Neural progenitor cell (in vitro differentiated cells): ENCODE measurements at regions not wholly inside any gene's neighbourhood (a gene's known extent, or its start where the extent isn't known, plus 50 kb on each side); places are given as distances from the start of the nearest gene placed in this dataset.

Source experiments
- DNase-seq: peaks from one replicate; pipeline ENCODE4 v3.0.0-alpha.2; 2016; ENCODE audit warnings: low spot score
- H2AFZ ChIP-seq: fragments of 200-600 bp; sonication (generic); replicated peaks from 2 replicates; pipeline ENCODE4 v1.6.1; 2016; ENCODE audit warnings: antibody characterized with exemption
- H3F3A ChIP-seq: fragments of 200-600 bp; sonication (generic); 2 replicates; pipeline ENCODE4 v1.6.1; 2016; ENCODE audit warnings: antibody characterized with exemption, low read depth
- H3K27ac ChIP-seq: fragments of 200-600 bp; sonication (generic); 2 replicates; pipeline ENCODE4 v1.5.1; 2016; ENCODE audit warnings: mild to moderate bottlenecking
- H3K27me3 ChIP-seq: fragments of 200-600 bp; sonication (generic); 2 replicates; pipeline ENCODE4 v1.6.1; 2016; ENCODE audit warnings: mild to moderate bottlenecking, moderate library complexity
- H3K36me3 ChIP-seq: fragments of 200-600 bp; sonication (generic); 2 replicates; pipeline ENCODE4 v1.5.1; 2016
- H3K4me1 ChIP-seq: fragments of 200-600 bp; sonication (generic); 2 replicates; pipeline ENCODE4 v1.6.1; 2016; ENCODE audit warnings: mixed run types
- H3K4me2 ChIP-seq: fragments of 200-600 bp; sonication (generic); 2 replicates; pipeline ENCODE4 v1.6.1; 2016
- H3K4me3 ChIP-seq: fragments of 200-600 bp; sonication (generic); 2 replicates; pipeline ENCODE4 v1.5.1; 2016
- H3K79me2 ChIP-seq: fragments of 200-600 bp; sonication (generic); 2 replicates; pipeline ENCODE4 v1.6.1; 2016; ENCODE audit warnings: low read depth
- H3K9ac ChIP-seq: fragments of 200-600 bp; sonication (generic); 2 replicates; pipeline ENCODE4 v1.6.1; 2016
- H3K9me3 ChIP-seq: fragments of 200-600 bp; sonication (generic); 2 replicates; pipeline ENCODE4 v1.5.1; 2016; ENCODE audit warnings: low read depth
- H4K20me1 ChIP-seq: fragments of 200-600 bp; sonication (generic); 2 replicates; pipeline ENCODE4 v1.6.1; 2016; ENCODE audit warnings: low read depth
- H3K27ac Mint-ChIP-seq: 3 replicates; pipeline ENCODE4 v1.8.0; 2021; ENCODE audit warnings: mixed read lengths
- H3K27me3 Mint-ChIP-seq: 2 replicates; pipeline ENCODE4 v1.8.0; 2022; ENCODE audit warnings: low read depth, mild to moderate bottlenecking, inconsistent platforms, moderate library complexity, mixed read lengths; ENCODE audit not compliant: insufficient read depth
- H3K36me3 Mint-ChIP-seq: 3 replicates; pipeline ENCODE4 v1.8.0; 2021; ENCODE audit warnings: mixed read lengths
- H3K4me1 Mint-ChIP-seq: 3 replicates; pipeline ENCODE4 v1.8.0; 2021; ENCODE audit warnings: mixed read lengths
- H3K4me3 Mint-ChIP-seq: 3 replicates; pipeline ENCODE4 v1.8.0; 2021; ENCODE audit warnings: mild to moderate bottlenecking, moderate library complexity, mixed read lengths
- H3K9me3 Mint-ChIP-seq: 3 replicates; pipeline ENCODE4 v1.8.0; 2020; ENCODE audit warnings: mixed read lengths
- CTCF ChIP-seq: fragments of 200-600 bp; sonication (generic); IDR thresholded peaks from 2 replicates; pipeline ENCODE4 v1.5.1; 2017; ENCODE audit warnings: antibody characterized with exemption, mild to moderate bottlenecking
- EZH2 ChIP-seq: fragments of 200-600 bp; sonication (generic); IDR thresholded peaks from 2 replicates; pipeline ENCODE4 v1.6.1; 2017; ENCODE audit warnings: antibody characterized with exemption, mild to moderate bottlenecking, moderate library complexity
- EZH2phosphoT487 ChIP-seq: fragments of 200-600 bp; sonication (generic); IDR thresholded peaks from 2 replicates; pipeline ENCODE4 v1.6.1; 2017; ENCODE audit warnings: antibody characterized with exemption

GRCh38 chr12:105939181-105939721, 199.5 kb downstream of the NUAK1 start:
- H3K36me3 ChIP-seq = no peaks in the 10 kb centered on the region
- H2AFZ ChIP-seq = no peak overlapping the region
- H3K4me3 Mint-ChIP-seq = no peak overlapping the region
- no peaks in the 10 kb centered on the region for H3K9me3 ChIP-seq
- H3K79me2 ChIP-seq = no peaks in the 10 kb centered on the region
- TF ChIP-seq EZH2phosphoT487 = no peak
- TF ChIP-seq EZH2 = no peak
- TF ChIP-seq CTCF = no peak
- H4K20me1 ChIP-seq = no peaks in the 10 kb centered on the region
- H3K27ac ChIP-seq = no peak overlapping the region
- no peak overlapping the region for H3K4me2 ChIP-seq
- no peaks in the 10 kb centered on the region for H3F3A ChIP-seq
- no peaks in the 10 kb centered on the region for H3K27me3 ChIP-seq
- H3K36me3 Mint-ChIP-seq = no peaks in the 10 kb centered on the region
- peaks cover 4% of the 10 kb centered on the region for H3K27me3 Mint-ChIP-seq
- no peak overlapping the region for H3K27ac Mint-ChIP-seq
- H3K4me3 ChIP-seq = no peak overlapping the region
- no peak for DNase-seq
- no peak overlapping the region for H3K9ac ChIP-seq
- H3K4me1 Mint-ChIP-seq = peaks cover 12% of the 10 kb centered on the region
- no peaks in the 10 kb centered on the region for H3K9me3 Mint-ChIP-seq
- no peaks in the 10 kb centered on the region for H3K4me1 ChIP-seq

DNA sequence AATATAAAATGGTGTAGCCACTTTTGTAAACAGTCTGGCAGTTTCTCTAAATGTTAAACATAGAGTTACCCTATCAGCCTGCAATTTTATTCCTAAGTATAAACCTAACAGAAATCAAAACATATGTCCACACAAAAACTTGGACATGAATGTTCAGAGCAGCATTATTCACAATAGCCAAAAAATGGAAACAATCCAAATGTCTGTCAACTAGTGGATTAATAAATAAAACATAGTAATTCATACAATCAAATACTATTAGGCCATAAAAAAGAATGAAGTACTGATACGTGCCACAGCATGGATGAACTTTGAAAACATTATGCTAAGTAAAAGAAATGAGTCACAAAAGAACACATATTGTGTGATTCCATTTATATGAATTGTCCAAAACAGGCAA, 196.5 kb downstream of the NUAK1 start:
- no peak overlapping the region for H3K27ac Mint-ChIP-seq

DNA sequence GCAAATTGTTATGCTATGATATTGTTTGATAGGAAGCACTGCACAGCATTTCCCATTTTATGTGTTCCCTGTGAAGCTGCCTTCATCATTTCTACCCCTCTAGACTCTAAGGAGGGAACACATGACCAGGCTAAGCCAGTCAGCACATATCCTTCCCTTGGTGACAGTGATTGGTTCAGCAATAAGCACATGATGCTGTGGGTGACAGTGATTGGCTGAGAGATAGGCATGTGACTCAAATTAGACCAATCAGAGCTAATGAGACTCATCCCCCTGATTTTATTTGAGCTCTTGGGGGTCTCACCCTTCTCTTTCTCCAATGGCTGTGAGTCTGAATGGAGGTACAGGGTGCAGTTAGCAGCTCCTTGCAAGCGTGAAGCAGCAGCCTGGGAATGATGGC, 195.2 kb downstream of the NUAK1 start:
- Histone ChIP-seq H2AFZ (no peak overlapping the region), H4K20me1 (no peaks in the 10 kb centered on the region), H3K27me3 (no peaks in the 10 kb centered on the region), H3K27ac (no peak overlapping the region), H3K4me3 (no peak overlapping the region), H3F3A (no peaks in the 10 kb centered on the region), H3K9ac (no peak overlapping the region), H3K4me2 (no peak overlapping the region), H3K4me1 (no peaks in the 10 kb centered on the region), H3K36me3 (no peaks in the 10 kb centered on the region), H3K79me2 (no peaks in the 10 kb centered on the region), H3K9me3 (no peaks in the 10 kb centered on the region)
- Mint-ChIP-seq H3K27me3 (peaks cover 4% of the 10 kb centered on the region), H3K4me3 (no peak overlapping the region), H3K36me3 (no peaks in the 10 kb centered on the region), H3K27ac (no peak overlapping the region), H3K4me1 (peaks cover 23% of the 10 kb centered on the region), H3K9me3 (no peaks in the 10 kb centered on the region)
- no peak for DNase-seq
- TF ChIP-seq EZH2 (no peak), CTCF (no peak), EZH2phosphoT487 (no peak)

More for the DNA sequence above, 196.5 kb downstream of the NUAK1 start:
- Mint-ChIP-seq H3K4me1 (peaks cover 23% of the 10 kb centered on the region), H3K4me3 (no peak overlapping the region), H3K9me3 (no peaks in the 10 kb centered on the region), H3K36me3 (no peaks in the 10 kb centered on the region), H3K27me3 (peaks cover 6% of the 10 kb centered on the region)
- DNase-seq = no peak
- H3K4me2 ChIP-seq = no peak overlapping the region
- no peak overlapping the region for H3K9ac ChIP-seq
- H4K20me1 ChIP-seq = no peaks in the 10 kb centered on the region
- H3K79me2 ChIP-seq = no peaks in the 10 kb centered on the region
- H3K27ac ChIP-seq = no peak overlapping the region
- TF ChIP-seq EZH2phosphoT487 = no peak
- no peak for TF ChIP-seq EZH2
- no peak for TF ChIP-seq CTCF
- H3K4me1 ChIP-seq = no peaks in the 10 kb centered on the region
- H2AFZ ChIP-seq = no peak overlapping the region
- H3K27me3 ChIP-seq = no peaks in the 10 kb centered on the region
- H3K4me3 ChIP-seq = no peak overlapping the region
- no peaks in the 10 kb centered on the region for H3F3A ChIP-seq
- H3K36me3 ChIP-seq = no peaks in the 10 kb centered on the region
- H3K9me3 ChIP-seq = no peaks in the 10 kb centered on the region
